Vagina (tissue), 2 donors: ENCODE measurements at regions not wholly inside any gene's neighbourhood (a gene's known extent, or its start where the extent isn't known, plus 50 kb on each side); places are given as distances from the start of the nearest gene placed in this dataset.

Experiments used
- DNase-seq, 2 donors: peaks; one replicate each; pipeline ENCODE4 v3.0.0-alpha.2; 2017; ENCODE audit errors: extremely low spot score in 2 of 2
- H3K27ac ChIP-seq: fragments of 200-600 bp; sonication (generic); one replicate; pipeline ENCODE4 v1.5.1; 2019
- H3K27me3 ChIP-seq: fragments of 200-600 bp; sonication (generic); one replicate; pipeline ENCODE4 v1.5.1; 2019
- H3K36me3 ChIP-seq, 2 donors: fragments of 200-600 bp; sonication (generic); one replicate each; pipeline ENCODE4 v1.5.1; 2017 to 2019
- H3K4me1 ChIP-seq: fragments of 200-600 bp; sonication (generic); one replicate; pipeline ENCODE4 v1.5.1; 2019
- H3K4me3 ChIP-seq, 2 donors: fragments of 200-600 bp; sonication (generic); 1 replicate in 1 of 2; 2 replicates in 1 of 2; pipeline ENCODE4 v1.5.1; 2016 to 2019
- H3K9me3 ChIP-seq: fragments of 200-600 bp; sonication (generic); one replicate; pipeline ENCODE4 v1.5.1; 2019
- POLR2A ChIP-seq, 2 donors: fragments of 450-650 bp; IDR thresholded peaks; one replicate each; pipeline ENCODE4 v1.6.1; 2017; ENCODE audit warnings: antibody characterized with exemption in 2 of 2, mild to moderate bottlenecking in 2 of 2, moderate library complexity in 2 of 2
- POLR2AphosphoS5 ChIP-seq, 2 donors: sonication (generic); formaldehyde crosslinking; IDR thresholded peaks; one replicate each; pipeline ENCODE4 v1.9.0; 2017; ENCODE audit warnings: antibody characterized with exemption in 2 of 2, mild to moderate bottlenecking in 2 of 2, low read depth in 1 of 2; ENCODE audit not compliant: insufficient read depth in 1 of 2
- intact Hi-C: fragments of 100-400 bp; cut with DNase I; formaldehyde crosslinking; loops from one replicate; pipeline ENCODE4 v1.15.1; 2023
- TF ChIP-seq, protein P1 (sequence below), 3 experiments: fragments of 450-650 bp in 2 of 3; fragments of 200-600 bp in 1 of 3; sonication (generic) in 1 of 3; IDR thresholded peaks; one replicate each; pipeline ENCODE4 v1.5.1; 2017 to 2019; ENCODE audit warnings: antibody characterized with exemption in 3 of 3, mild to moderate bottlenecking in 2 of 3, moderate library complexity in 2 of 3

DNA sequence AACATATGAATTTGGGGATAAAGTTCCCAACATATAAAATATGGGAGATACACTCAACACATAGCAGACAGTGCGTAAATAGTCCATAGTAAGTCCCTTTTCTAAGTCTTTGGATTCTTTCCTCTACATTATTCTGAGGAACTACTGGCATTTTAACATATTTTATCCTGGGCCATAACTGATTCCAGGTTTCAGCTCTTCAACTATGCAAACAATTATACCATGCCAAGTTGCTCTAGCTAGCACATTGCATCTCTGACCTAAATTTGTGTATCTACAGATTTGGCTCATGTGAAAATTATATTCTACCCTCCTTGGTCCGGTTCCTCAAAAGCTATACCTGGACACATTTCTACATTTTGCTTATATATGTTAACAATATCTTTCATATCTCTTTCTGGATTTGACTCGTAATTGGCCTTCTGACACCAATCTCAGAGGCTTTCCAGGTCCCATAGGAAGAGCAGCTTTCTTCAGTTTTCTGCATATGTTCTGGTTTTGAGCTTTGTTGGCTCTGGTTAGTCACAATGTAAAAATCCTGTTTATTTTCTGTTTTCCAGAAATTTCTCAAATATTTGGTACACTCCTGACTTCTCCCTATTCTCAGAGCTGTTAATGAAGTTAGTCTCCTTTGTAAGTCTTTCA lies 305.4 kb downstream of the BMP4 start:
- intact Hi-C loops = no loop called here
- H3K4me3 ChIP-seq = no peak overlapping the region
- H3K4me1 ChIP-seq = no peaks in the 10 kb centered on the region
- no peak overlapping the region for H3K27ac ChIP-seq
- TF ChIP-seq POLR2AphosphoS5 (IDR thresholded peaks at IDR 0.05; ENCODE audit: insufficient read depth in 1 of 2, low read depth in 1 of 2) = no peak
- TF ChIP-seq POLR2A (IDR thresholded peaks at IDR 0.05) = no peak
- TF ChIP-seq, protein P1, sequence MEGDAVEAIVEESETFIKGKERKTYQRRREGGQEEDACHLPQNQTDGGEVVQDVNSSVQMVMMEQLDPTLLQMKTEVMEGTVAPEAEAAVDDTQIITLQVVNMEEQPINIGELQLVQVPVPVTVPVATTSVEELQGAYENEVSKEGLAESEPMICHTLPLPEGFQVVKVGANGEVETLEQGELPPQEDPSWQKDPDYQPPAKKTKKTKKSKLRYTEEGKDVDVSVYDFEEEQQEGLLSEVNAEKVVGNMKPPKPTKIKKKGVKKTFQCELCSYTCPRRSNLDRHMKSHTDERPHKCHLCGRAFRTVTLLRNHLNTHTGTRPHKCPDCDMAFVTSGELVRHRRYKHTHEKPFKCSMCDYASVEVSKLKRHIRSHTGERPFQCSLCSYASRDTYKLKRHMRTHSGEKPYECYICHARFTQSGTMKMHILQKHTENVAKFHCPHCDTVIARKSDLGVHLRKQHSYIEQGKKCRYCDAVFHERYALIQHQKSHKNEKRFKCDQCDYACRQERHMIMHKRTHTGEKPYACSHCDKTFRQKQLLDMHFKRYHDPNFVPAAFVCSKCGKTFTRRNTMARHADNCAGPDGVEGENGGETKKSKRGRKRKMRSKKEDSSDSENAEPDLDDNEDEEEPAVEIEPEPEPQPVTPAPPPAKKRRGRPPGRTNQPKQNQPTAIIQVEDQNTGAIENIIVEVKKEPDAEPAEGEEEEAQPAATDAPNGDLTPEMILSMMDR (IDR thresholded peaks at IDR 0.05) = no peak
- no peaks in the 10 kb centered on the region for H3K27me3 ChIP-seq
- H3K9me3 ChIP-seq = no peaks in the 10 kb centered on the region
- DNase-seq = no peak
- H3K36me3 ChIP-seq = no peaks in the 10 kb centered on the region

DNA sequence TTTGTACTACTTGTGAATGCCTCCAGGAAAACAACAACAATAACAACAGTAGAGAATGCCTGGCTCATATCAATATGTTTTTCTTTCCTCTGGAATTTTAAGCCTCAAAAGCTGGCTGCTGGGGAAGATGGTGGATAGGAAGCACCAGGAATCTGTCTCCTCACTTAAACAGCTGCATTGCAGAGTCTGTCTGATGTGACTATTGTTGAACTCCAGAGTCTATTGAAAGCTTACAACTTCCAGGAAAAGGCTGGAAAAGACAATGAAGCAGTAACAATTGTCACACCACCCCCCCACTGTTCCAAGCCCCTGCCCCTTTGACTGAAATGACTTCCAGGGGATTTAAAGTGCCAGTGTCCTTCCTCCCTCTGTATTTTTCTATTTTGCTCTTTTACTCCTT lies 309.7 kb downstream of the BMP4 start:
- no peaks in the 10 kb centered on the region for H3K9me3 ChIP-seq
- H3K4me3 ChIP-seq = no peak overlapping the region
- H3K4me1 ChIP-seq = no peaks in the 10 kb centered on the region
- H3K27me3 ChIP-seq = no peaks in the 10 kb centered on the region
- intact Hi-C loops = no loop called here
- TF ChIP-seq POLR2AphosphoS5 (IDR thresholded peaks at IDR 0.05; ENCODE audit: insufficient read depth in 1 of 2, low read depth in 1 of 2) (no peak), POLR2A (IDR thresholded peaks at IDR 0.05) (no peak)
- TF ChIP-seq, protein P1 (IDR thresholded peaks at IDR 0.05) = no peak
- H3K36me3 ChIP-seq = no peaks in the 10 kb centered on the region
- no peak overlapping the region for H3K27ac ChIP-seq
- no peak for DNase-seq

DNA sequence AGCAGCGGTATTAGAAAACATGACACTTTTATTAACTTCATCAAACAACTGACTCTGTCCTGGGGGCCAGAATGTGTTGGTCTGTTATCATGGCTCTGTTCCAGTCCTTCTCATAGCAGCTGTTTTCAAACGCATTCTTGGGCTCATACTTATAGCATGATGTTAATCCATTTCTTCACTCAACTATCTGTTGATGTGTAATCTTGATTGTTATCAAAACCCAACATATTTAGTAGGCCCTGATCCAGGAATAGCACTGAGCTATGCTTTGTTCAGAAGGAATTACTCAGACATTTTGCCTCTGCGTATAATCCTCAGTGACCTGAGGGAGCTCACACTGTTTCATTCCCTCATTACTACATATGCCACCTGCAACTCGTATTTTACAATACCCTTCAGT lies 315.9 kb downstream of the BMP4 start:
- Histone ChIP-seq H3K4me3 (no peak overlapping the region), H3K9me3 (no peaks in the 10 kb centered on the region), H3K36me3 (no peaks in the 10 kb centered on the region), H3K27me3 (no peaks in the 10 kb centered on the region), H3K27ac (no peak overlapping the region), H3K4me1 (no peaks in the 10 kb centered on the region)
- TF ChIP-seq, protein P1 (IDR thresholded peaks at IDR 0.05) = no peak
- TF ChIP-seq POLR2A (IDR thresholded peaks at IDR 0.05) (no peak), POLR2AphosphoS5 (IDR thresholded peaks at IDR 0.05; ENCODE audit: insufficient read depth in 1 of 2, low read depth in 1 of 2) (no peak)
- no peak for DNase-seq
- intact Hi-C loops = no loop called here

DNA sequence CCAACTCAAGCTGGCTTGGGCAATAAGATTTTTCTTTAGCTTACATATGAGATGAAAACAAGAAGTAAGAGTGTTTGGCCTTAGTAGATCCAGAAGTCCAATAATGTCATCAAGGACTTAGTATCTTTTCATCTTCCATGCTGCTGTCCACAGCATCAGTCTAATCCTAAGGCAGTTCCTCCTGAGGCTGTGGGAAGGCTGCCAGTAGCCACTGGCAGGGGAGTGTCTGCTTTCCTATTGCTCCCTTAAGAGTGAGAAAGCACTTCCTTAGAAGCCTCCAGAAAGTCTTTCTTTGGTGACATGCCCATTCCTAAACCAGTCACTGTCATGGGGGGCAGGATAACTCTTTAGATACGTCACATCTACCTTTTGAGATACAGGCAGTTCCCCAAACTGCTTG lies 317.7 kb downstream of the BMP4 start:
- Histone ChIP-seq H3K36me3 (no peaks in the 10 kb centered on the region), H3K27ac (no peak overlapping the region), H3K4me3 (no peak overlapping the region), H3K9me3 (no peaks in the 10 kb centered on the region), H3K27me3 (no peaks in the 10 kb centered on the region), H3K4me1 (no peaks in the 10 kb centered on the region)
- no peak for DNase-seq
- intact Hi-C loops = no loop called here
- TF ChIP-seq POLR2AphosphoS5 (IDR thresholded peaks at IDR 0.05; ENCODE audit: insufficient read depth in 1 of 2, low read depth in 1 of 2) (no peak), POLR2A (IDR thresholded peaks at IDR 0.05) (no peak)
- TF ChIP-seq, protein P1 (IDR thresholded peaks at IDR 0.05) = no peak

DNA sequence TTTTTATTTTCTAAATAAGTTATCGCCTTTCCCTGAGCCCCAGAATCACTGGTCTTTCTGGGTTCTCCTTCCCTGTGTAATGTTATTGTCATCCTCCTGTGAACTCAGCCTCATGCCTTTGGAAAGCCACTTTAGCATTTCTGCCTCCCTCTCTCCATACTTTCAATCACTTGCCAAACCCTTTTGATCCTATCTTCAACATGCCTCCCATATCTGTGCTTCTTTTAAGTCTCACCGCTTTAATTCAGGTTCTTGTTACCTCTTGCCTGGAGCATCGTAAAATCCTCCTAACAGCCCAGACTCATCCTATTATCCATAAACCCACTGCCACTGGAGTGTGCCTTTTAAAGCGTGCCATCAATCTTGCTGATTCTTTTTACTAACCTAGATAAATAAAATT lies 321.8 kb downstream of the BMP4 start:
- no peaks in the 10 kb centered on the region for H3K4me1 ChIP-seq
- intact Hi-C loops = no loop called here
- no peak overlapping the region for H3K27ac ChIP-seq
- H3K9me3 ChIP-seq = no peaks in the 10 kb centered on the region
- no peaks in the 10 kb centered on the region for H3K27me3 ChIP-seq
- TF ChIP-seq, protein P1 (IDR thresholded peaks at IDR 0.05) = no peak
- TF ChIP-seq POLR2A (IDR thresholded peaks at IDR 0.05) (no peak), POLR2AphosphoS5 (IDR thresholded peaks at IDR 0.05; ENCODE audit: insufficient read depth in 1 of 2, low read depth in 1 of 2) (no peak)
- DNase-seq = no peak
- H3K4me3 ChIP-seq = no peak overlapping the region
- H3K36me3 ChIP-seq = no peaks in the 10 kb centered on the region
